ENCODE measurements at regions not wholly inside any gene's neighbourhood (a gene's known extent, or its start where the extent isn't known, plus 50 kb on each side); places are given as distances from the start of the nearest gene placed in this dataset.
"Not testable (repeated sequence)": the region's sequence is repeated elsewhere in the genome, so short reads cannot be mapped to it uniquely, and the experiment has no call there.

- no peak for DNase-seq
Observed at GRCh38 chr3:20608054-20608738, 422.2 kb upstream of the SGO1 start.

GRCh38 chr3:20604659-20605058 lies 418.7 kb upstream of the SGO1 start:
- DNase-seq, result no peak

DNA sequence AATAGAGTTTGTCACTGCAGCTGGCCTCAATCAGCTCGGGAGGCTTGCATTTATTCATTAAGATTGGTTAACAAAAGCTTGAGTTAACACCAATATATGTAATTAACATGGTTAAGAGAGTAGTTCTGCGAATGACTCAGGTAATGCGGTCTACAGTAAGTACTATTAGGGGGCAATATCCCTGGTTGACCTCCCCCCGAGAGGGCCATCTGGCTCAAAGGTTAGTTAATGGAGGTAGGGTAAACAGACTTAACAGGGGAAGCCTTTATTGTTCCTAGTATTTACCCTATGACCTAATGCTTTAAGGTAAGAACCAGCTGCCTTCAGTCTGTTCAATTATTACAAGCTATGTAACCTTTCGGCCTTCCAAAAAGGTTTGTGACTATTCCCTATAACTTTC lies 403.3 kb upstream of the SGO1 start:
- DNase-seq, result no peak

DNA sequence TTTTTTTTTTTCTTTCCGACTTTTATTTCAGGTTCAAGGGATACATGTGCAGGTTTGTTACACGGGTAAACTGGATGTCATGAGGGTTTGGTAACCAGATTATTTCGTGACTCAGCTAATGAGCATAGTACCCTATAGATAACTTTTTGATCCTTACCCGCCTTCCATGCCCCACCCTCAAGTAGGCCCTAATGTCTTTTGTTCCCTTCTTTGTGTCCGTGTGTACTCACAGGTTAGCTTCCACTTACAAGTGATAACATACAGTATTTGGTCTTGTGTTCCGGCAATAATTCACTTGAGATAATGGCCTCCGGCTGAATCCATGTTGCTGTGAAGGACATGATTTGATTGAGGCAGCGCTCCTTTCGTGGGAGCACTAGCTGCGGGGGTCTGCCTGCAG lies 402.8 kb upstream of the SGO1 start:
- no peak for DNase-seq

DNA sequence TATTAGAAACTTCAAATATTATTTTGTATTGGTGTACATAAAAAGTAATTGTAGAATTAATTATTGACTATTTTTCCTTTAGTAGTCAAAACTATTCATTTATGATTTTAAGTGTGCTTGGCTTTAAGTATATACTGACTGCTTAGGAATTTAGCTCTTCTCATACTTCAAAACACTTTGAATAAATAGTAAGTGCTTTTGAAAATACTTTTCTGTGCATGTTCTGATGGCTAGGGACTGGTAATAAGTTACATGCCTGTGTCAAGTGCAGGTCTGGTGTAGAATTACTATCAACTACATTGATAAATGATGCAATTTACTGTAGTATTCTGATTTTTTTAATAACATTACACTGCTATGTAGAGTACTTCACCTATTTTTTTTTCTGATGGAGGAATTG lies 397.6 kb upstream of the SGO1 start:
- no peak for DNase-seq

- DNase-seq, result no peak
Observed at GRCh38 chr3:20576228-20576627, 390.2 kb upstream of the SGO1 start.

DNA sequence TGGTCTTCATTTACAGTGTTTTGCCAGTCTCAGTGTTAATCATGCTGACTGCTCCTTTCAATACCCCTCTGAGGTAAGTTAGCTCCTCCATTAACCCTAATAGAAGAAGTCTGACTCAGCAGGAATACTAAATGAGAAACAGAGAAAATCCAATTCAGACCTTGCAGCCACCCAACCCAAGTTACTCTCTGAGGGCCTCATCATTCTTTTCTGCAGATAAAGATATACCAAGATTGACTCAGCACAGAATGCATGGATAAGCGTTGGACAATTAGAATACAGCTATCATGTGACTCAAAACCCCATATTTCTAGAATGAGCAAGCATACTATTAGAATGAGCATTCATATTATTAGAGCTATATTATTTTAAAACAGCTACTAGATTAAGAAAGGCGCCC lies 389.1 kb upstream of the SGO1 start:
- no peak for DNase-seq

DNA sequence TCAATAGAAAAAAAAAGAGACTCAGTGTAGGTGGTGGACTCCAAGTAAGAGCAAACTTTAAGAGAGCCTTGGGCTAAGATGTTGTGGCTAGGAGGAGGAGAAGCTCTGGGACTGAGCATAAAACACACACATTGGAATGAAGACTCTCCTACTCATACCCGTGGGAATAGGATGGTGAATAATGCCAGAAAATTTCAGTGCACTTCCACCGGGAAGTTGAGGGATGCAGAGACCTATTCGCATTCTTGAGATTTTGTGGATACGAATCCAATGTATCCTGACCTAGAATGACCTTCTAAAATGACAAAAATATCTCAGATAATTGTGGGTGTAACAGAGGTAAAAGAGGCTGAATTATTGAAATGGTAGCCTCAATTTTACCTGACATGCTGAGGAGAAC lies 388.7 kb upstream of the SGO1 start:
- DNase-seq, result no peak

DNA sequence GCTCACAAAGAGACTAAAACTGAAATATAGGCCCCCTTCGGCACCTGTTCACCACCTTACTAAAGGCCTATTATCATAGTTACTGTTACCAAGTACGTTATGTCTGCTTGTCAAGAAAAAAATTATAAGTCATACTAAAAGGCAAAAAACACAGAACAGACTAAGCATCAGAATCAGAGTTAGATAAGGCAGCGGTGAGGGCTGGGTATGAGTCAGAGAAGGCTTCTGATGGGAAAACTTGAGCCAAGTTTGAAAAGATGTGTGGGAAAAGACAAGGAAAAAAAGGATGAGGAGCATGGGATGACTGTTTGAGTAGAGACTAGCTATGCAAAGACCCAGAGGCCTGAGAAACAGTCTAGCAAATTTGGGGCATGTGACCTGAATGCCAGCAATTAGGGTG lies 387.2 kb upstream of the SGO1 start:
- DNase-seq, result no peak

GRCh38 chr3:20572473-20572872 lies 386.5 kb upstream of the SGO1 start:
- DNase-seq, result no peak

DNA sequence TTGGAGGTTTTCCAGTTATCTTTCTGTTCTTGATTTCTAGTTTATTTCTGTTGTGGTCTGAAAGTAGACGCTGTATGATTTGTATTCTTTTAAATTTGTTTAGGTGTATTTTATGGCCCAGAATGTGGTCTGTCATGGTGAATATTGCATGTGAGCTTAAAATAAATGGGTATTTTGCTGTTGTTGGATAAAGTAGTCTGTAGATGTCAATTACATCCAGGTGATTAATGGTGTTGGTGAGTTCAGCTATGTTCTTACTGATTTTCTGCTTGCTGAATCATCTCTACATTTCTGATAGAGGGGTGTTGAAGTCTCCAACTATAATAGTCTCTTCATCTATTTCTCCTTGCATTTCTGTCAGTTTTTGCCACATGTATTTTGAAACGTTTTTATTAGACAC lies 383.3 kb upstream of the SGO1 start:
- DNase-seq, result no peak

DNA sequence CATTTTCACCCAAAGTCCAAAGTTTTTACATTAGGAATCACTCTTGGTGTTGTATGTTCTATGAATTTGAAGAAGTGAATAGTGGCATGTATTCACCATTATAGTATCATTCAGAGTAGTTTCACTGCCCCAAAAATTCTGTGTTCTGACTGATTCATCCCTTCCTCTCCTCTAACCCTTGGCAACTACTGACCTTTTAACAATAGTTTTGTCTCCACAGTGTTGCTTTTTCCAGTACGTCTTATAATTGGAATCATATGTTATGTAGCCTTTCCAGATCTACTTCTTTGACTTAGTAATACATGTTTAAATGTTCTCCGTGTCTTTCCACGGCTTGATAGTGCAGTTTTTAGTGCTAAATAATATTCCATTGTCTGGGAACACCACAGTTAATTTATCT lies 379.0 kb upstream of the SGO1 start:
- DNase-seq, result no peak

GRCh38 chr3:20563985-20564384 lies 378.0 kb upstream of the SGO1 start:
- DNase-seq, result no peak

DNA sequence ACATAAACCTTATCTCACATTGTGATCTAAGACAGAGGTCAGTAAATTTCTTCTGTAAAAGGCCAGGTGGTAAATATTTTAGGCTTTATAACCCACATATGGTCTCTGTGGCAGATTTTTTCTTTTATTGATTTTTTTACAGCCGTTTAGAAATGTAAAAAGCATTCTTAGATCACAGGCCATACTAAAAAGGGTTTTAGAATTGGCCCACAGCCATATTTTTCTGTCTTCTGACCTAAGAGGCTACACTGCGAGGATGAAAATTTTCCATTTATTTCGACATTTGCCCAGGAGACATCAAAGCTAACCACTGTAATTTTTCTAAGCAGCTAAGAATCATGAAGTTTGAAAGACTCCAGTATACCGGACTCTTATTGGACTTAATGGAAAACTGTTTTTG lies 377.2 kb upstream of the SGO1 start:
- no peak for DNase-seq

GRCh38 chr3:20561166-20561565 lies 375.2 kb upstream of the SGO1 start:
- DNase-seq, result no peak

DNA sequence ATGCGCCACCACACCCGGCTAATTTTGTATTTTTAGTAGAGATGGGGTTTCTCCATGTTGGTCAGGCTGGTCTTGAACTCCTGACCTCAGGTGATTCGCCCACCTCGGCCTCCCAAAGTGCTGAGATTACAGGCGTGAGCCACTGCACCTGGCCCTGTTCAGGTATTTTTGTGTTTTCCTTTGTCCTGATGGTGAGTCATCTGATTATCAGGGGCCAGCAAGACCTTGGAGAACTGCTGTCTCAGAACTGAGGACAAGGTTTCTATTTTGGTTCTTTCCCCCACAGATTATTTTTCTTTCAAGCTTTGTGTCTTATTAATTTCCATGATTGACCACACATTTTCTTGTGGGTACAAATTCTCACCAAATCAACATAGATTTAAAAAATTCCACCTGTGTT lies 374.4 kb upstream of the SGO1 start:
- not testable (repeated sequence) for DNase-seq

DNA sequence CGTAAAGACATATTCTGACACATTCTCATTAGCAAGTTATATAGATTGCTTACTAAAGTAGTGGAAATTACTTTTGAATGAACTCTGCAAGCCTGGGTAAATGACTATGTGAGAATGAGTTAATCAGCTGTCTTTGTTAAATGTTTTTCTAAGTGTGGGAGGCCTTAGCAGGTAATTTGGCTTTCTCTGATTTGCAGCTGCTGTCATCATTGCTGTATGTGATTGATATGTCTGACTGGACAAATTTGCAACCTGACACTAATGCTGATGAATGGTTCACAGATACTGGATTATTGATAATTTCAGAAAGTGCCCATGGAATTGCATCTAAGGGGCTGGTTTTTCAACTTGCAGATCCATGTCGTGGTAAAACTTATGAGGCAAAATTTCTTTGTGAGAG lies 372.2 kb upstream of the SGO1 start:
- no peak for DNase-seq

DNA sequence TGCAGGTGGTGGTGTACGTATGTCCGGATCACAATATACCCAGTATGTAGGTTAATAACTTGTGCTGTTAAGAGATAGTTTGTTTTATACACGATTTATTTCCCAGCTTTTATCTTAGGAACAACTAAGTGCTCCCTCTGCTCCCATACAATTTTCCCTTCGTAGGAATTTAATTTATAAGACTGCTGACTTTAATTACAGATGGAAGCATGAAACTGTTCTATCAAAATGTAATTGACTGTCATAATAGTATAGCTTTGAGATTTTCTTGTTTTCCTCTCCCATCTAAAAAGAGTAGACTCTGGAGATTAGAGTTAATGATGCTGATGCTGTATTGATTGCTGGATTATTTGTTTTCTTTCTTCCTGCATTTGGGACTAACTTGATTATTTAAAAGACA lies 370.7 kb upstream of the SGO1 start:
- no peak for DNase-seq

DNA sequence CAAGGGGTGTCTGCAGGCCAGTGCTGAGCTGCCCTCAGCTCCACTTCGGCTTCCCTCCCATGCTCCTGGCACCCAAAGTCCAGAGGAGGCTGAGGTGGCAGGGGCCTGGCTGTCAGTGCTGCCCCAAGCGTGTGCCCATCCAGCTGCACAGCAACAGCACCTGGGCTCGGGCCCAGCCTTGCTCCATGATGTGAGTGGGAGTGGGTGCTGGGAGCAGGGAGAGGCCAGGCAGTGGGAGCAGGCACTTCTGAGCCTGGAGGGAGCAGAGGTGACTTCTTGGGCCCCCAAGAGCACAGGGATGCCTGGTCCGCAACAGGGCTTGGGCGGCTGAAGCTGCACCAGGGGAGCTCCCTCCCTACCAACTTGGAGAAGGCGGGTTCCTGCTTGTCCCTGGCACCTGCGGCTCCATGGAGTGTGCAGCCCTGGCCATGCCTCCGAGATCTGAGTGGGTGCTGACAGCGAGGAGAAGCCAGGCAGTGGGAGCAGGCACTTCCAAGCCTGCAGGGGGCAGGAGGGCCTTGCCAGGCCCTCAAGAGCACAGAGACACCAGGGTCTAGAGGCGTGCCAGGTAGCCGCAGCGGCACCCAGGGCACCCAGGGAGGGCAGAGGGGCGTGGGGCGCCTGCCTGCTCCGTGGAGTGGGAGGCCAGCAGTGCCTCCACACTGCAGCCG lies 366.7 kb upstream of the SGO1 start:
- no peak for DNase-seq

- not testable (repeated sequence) for DNase-seq
Observed at GRCh38 chr3:20547361-20548269, 361.6 kb upstream of the SGO1 start.

DNA sequence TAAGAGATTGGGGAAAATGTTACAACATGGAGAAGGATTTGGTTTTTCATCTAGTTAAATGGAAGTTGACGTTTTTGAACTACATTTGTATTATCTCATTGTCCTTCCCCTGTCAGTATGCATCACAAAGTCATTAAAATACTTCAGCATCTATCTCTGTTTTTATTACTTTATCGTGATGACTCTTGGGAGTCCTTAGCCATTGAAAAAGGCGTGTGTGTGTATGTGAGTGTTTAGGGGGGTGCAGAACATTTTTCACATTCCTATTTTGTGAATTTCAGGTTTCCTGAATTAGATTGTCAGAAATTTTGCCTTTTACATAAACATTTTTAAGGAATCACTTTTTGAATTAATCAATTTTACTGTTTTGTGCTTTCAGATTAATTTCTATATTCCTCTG lies 360.6 kb upstream of the SGO1 start:
- DNase-seq, result no peak

DNA sequence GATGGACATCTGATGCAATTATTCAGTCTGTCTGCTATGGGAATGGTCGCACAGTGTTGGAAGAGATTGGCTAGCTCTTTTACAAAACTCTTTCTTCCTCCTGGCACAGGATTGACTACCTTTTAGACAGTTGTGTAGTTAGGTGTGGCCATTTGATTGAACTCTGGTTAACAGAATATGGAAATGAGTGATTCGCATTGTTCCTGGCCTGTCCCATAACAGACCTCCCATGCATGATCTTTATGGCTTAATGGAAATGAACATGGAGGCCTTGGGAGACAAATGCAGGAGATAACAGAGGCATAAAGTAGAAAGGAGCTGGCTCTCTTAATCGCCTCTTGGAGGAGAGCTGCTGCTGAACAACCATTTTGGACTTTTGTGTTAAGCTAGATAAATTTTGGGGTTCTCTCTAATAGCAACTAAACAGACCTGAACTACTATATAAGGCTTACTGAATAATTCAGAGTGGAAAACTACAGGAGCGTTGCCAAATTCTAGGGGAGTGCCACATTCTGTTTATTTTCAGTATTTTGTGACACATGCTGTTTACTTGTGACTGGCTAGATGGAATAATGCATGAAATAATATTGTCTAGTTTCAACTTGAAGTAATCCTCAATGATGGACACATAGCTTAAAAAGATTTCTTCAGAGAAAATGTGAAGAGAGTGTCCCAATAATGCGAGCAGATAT lies 357.7 kb upstream of the SGO1 start:
- DNase-seq, result no peak

GRCh38 chr3:20540066-20540465 lies 354.1 kb upstream of the SGO1 start:
- DNase-seq, result no peak

Measured in suppressor macrophage treated with lipopolysaccharide for 1 hour (primary cell).